HG02623 (cell line): ENCODE measurements at regions not wholly inside any gene's neighbourhood (a gene's known extent, or its start where the extent isn't known, plus 50 kb on each side); places are given as distances from the start of the nearest gene placed in this dataset.
"Not testable (repeated sequence)": the region's sequence is repeated elsewhere in the genome, so short reads cannot be mapped to it uniquely, and the experiment has no call there.

Experiments
- ATAC-seq: cut with Tn5 transposase; IDR thresholded peaks from one replicate; pipeline ENCODE4 v1.9.1; 2021; ENCODE audit warnings: moderate library complexity; ENCODE audit not compliant: unreplicated experiment

GRCh38 chr5:17817990-17818389 lies 183.7 kb downstream of the TAF11L14 start:
- no peak for ATAC-seq

DNA sequence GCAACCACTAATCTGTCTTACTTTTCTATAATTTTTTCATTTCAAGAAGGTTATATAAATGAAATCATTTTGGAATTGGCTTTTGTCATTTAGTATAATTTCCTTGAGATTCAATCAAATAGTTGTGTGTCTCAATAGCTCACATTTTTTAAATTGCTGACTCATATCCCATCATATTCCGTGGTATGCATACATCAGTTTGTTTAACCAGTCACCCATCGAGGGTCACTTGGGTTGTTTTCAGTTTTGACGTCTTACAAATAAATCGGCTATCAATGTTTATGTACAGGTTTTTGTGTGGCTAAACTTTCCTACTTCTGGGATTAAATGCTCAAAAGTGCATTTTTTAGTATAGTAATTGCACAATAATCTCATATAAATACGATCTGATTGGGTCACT lies 185.5 kb downstream of the TAF11L14 start:
- no peak for ATAC-seq

GRCh38 chr5:17828681-17829080 lies 194.4 kb downstream of the TAF11L14 start:
- ATAC-seq = no peak

DNA sequence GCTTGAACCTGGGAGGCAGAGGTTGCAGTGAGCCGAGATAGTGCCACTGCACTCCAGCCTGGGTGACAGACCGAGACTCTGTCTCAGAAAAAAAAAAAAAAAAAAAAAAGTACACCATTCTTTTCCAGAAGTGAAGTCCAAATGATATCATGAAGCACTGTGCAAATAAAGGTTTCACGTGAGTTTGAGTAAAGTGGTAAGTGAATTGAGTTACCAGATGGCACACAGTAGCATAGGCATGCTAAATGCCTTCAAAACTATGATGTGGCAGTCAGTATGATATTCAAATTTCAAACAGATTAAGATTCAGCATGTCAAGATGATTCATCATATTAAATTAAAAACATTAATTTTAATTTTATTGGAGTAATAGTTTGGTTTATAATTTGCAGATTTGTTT lies 195.2 kb downstream of the TAF11L14 start:
- ATAC-seq = no peak

GRCh38 chr5:17831279-17831678 lies 197.0 kb downstream of the TAF11L14 start:
- ATAC-seq = no peak

- no peak for ATAC-seq
Observed at GRCh38 chr5:17832949-17833745, 198.9 kb downstream of the TAF11L14 start.

DNA sequence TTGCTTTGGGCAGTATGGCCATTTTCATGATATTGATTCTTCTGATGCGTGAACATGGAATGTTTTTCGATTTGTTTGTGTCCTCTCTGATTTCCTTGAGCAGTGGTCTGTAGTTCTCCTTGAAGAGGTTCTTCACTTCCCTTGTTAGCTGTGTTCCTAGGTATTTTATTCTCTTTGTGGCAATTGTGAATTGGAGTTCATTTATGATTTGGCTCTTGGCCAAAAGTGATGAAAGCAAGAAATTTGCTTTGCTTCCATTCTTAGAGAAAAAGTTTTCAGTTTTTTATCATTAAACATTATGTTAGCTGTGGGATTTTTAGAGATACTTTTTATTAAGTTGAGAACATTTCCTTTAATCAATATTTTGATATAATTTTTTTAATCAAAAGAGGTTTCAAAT lies 203.5 kb downstream of the TAF11L14 start:
- ATAC-seq = no peak

DNA sequence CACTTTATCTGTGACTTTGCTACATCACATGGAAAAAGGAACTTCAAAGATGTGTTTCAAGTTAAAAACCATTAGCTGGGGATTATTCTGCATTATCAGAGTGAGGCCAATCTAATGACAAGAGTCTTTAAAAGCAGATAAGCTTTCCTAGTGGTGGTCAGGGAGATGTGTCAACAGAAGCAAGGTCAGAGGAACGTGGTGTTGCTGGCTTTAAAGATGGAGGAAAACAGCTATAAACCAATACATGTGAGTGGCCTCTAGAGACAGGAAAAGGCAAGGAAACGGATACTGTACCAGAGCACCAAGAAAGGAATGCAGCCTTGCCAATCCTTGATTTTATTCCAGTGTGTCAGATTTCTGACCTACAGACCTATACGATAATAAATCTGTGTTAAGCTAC lies 204.2 kb downstream of the TAF11L14 start:
- ATAC-seq = no peak

GRCh38 chr5:17839848-17840247 lies 205.6 kb downstream of the TAF11L14 start:
- no peak for ATAC-seq

- no peak for ATAC-seq
Observed at GRCh38 chr5:17846496-17846895, 212.2 kb downstream of the TAF11L14 start.

GRCh38 chr5:17847286-17847685 lies 213.0 kb downstream of the TAF11L14 start:
- no peak for ATAC-seq

GRCh38 chr5:17852111-17852510 lies 217.9 kb downstream of the TAF11L14 start:
- ATAC-seq = no peak

- no peak for ATAC-seq
Observed at GRCh38 chr5:17852740-17853139, 218.5 kb downstream of the TAF11L14 start.

DNA sequence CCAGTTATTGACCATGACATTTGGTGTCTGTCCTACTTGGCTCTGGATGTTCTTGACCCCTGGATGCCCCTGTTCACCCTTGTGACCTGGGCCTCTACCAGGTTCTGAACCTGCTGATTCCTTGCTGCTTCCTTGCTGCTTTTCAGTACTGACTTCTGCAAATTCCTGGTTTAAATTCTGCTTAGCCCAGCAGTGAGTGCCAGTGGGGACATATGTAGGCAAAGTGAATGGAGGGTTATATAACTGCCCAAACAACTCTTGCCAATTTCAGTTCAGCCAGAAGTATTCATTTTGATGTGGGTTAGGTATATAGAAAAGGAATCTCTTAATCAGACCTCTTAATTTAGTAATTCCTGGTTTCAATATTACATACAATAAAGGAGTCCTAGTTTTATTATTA lies 220.6 kb downstream of the TAF11L14 start:
- ATAC-seq = no peak

GRCh38 chr5:17860660-17861315 lies 226.5 kb downstream of the TAF11L14 start:
- ATAC-seq = no peak

GRCh38 chr5:17864903-17865302 lies 230.6 kb downstream of the TAF11L14 start:
- ATAC-seq = not testable (repeated sequence)

DNA sequence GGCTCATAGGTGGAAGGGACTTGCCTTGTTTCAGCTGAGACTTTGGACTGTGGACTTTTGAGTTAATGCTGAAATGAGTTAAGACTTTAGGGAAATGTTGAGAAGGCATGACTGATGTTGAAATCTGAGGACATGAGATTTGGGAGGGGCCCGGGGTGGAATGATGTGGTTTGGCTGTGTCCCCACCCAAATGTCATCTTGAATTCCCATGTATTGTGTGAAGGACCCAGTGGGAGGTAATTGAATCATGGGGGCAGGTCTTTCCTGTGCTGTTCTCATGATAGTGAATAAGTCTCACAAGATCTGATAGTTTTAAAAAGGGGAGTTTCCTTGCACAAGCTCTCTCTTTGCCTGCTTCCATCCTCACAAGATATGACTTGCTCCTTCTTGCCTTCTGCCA lies 231.7 kb downstream of the TAF11L14 start:
- ATAC-seq = not testable (repeated sequence)

DNA sequence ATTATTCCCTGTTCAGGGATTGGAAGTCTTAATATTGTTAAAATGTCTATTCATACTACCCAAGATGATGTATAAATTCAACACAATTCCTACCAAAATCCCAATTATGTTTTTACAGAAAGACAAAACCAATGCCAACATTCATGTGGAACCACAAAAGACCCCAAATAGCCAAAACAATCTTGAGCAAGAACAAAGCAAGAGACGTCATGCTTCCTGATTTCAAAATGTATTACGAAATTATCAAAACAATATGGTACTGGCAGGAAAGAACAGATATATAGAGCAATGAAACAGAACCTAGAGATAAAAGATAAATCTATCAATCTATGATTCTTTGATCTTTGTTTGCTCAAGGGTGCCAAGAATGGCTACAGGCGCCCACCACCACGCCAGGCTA lies 237.9 kb downstream of the TAF11L14 start:
- ATAC-seq = no peak

DNA sequence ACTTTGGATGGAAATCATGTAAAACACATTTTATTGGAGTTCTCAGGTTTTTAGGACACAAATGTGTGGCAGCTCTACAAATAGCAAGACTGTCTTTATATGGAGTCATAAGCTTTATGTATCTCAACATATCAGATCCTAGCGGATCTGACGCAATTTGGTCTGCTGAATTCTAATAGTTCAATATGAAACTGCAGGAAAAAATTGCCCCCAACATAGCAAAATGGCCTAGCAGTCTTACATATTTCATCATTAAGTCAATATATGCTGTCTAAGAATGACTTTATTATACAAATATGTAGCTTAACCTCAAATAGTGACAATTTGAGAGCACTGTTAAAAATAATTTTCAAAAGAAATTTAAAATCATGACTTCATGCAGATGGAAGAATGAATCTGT lies 244.3 kb downstream of the TAF11L14 start:
- no peak for ATAC-seq

DNA sequence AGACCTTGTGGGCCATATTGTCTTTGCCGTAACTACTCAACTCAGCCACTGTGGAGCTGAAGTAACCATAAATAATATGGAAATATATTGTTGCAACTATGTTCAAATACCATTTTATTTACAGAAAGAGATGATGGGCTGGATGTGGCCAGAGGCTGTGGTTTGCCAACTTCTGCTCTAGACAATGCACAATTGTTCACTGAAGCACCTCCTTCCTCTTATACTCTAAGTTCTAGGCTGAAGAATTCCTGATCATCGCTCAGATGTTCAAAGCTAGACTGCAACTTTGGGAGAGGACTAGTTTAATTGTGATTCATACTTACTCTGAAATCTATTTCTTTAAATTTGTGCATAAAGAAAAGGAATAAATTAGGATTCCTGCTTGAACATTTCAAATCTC lies 245.0 kb downstream of the TAF11L14 start:
- ATAC-seq = no peak

DNA sequence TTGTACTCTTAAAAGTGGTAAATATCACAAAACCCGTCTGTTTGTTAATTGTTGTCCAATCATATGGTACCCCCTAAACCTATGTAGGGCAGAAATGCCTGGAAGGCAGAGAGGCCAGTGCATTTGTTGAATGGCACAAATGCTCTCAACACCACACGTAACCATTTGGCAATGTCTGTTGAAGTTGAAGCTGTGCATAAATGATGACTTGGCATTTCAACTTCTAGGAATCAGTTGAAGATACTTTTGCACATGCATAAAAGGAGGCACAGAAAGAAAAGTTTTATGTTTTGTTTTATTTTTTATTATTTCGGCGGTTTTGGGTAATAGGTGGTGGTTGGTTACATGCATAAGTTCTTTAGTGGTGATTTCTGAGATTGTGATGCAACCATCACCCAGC lies 246.6 kb downstream of the TAF11L14 start:
- no peak for ATAC-seq

DNA sequence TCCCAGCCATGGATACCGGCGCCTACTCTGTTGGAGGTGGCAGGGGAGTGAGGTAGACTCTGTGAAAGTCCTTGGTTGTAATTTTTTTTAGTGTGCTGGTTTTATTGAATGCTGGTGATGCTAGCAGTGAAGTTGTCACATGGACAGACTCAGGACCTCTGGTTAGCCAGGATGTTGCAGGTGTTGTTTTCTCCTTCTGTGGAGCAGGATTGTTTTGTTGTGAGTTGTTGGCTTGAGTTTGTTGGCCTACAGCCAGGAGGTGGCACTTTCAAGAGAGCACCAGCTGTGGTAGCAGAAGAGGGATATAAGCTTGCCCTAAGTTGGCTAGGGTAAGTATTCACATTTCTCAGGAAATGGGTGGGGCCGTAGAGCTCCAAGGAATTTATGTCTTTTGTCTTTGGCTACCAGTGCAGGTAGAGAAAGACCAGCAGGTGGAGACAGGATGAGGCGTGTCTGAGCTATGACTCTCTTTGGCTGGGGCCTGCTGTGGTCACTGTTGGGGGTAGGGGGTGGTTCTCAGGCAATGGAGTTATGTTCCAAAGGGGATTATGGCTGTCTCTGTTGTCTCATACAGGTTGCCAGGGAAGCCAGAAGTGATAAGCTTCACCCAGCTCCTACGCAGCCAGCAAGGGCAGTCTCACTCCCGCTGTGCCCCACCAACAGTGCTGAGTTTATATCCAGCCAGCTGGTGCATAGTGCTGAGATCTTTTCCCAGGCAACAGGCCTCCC lies 248.7 kb downstream of the TAF11L14 start:
- ATAC-seq = no peak
